ENCODE measurements at regions not wholly inside any gene's neighbourhood (a gene's known extent, or its start where the extent isn't known, plus 50 kb on each side); places are given as distances from the start of the nearest gene placed in this dataset.

DNA sequence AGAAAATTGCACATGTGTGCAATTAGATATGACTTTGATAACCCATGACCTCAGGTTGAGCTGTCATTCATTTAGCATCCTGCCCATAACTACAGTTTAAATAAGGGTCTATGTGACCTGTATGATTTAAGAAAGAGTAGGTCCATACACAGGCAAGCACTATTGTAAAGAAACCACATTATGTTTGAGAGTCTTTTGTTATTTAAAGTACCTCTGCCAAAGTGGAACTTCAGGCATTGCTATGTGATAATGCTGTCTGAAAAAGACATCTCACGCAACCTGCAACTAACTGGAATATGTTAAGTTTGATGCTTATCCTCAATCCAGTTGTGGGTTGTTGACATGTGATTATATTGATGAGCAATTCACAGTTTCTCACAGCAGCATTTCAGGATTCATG, 317.0 kb downstream of the TMEM161B start:
- TF ChIP-seq CTCF (IDR thresholded peaks at IDR 0.05) (no peak), EZH2 (IDR thresholded peaks at IDR 0.05; ENCODE audit: borderline replicate concordance, insufficient read depth, low read depth, low read length, poor library complexity, severe bottlenecking) (no peak)

Data from B cell (primary cell).